Osteoblast (primary cell): ENCODE measurements at regions not wholly inside any gene's neighbourhood (a gene's known extent, or its start where the extent isn't known, plus 50 kb on each side); places are given as distances from the start of the nearest gene placed in this dataset.

Experiments
- DNase-seq: peaks from one replicate; pipeline ENCODE4 v3.0.0; 2011; ENCODE audit warnings: low spot score, mixed read lengths; ENCODE audit not compliant: insufficient read length; ENCODE audit errors: missing footprints
- H2AFZ ChIP-seq: 2 replicates; pipeline ENCODE4 v1.6.0; 2011; ENCODE audit warnings: mild to moderate bottlenecking, low read length
- H3K27ac ChIP-seq: 2 replicates; pipeline ENCODE4 v1.5.1; 2011; ENCODE audit warnings: mild to moderate bottlenecking, low read depth, low read length, moderate library complexity
- H3K27me3 ChIP-seq: 2 replicates; pipeline ENCODE4 v1.6.0; 2012; ENCODE audit warnings: mild to moderate bottlenecking, control low read depth, inconsistent platforms, low read length, moderate library complexity; ENCODE audit not compliant: insufficient read depth
- H3K36me3 ChIP-seq: 2 replicates; pipeline ENCODE4 v1.5.1; 2011; ENCODE audit warnings: mild to moderate bottlenecking, low read length, control low read depth, moderate library complexity; ENCODE audit not compliant: insufficient read depth
- H3K4me1 ChIP-seq: 2 replicates; pipeline ENCODE4 v1.5.1; 2011; ENCODE audit warnings: mild to moderate bottlenecking, low read length, control low read depth, moderate library complexity; ENCODE audit not compliant: insufficient read depth
- H3K4me2 ChIP-seq: 2 replicates; pipeline ENCODE4 v1.6.0; 2011; ENCODE audit warnings: mild to moderate bottlenecking, low read length; ENCODE audit not compliant: insufficient read depth
- H3K4me3 ChIP-seq: fragments of 200-600 bp; sonication (generic); 3 replicates; pipeline ENCODE4 v1.5.1; 2012; ENCODE audit warnings: mild to moderate bottlenecking, low read length, inconsistent platforms; ENCODE audit not compliant: insufficient read depth
- H3K79me2 ChIP-seq: 2 replicates; pipeline ENCODE4 v1.6.0; 2012; ENCODE audit warnings: mild to moderate bottlenecking, low read length, control low read depth, inconsistent platforms; ENCODE audit not compliant: insufficient read depth
- H3K9me3 ChIP-seq: 2 replicates; pipeline ENCODE4 v1.5.1; 2011; ENCODE audit warnings: low read depth, low read length, control low read depth
- H4K20me1 ChIP-seq: 2 replicates; pipeline ENCODE4 v1.6.0; 2012; ENCODE audit warnings: mild to moderate bottlenecking, low read length, control low read depth; ENCODE audit not compliant: insufficient read depth
- TF ChIP-seq, protein P1 (sequence below): IDR thresholded peaks from 2 replicates; pipeline ENCODE4 v1.5.1; 2011; ENCODE audit warnings: mild to moderate bottlenecking, low read depth, low read length, moderate library complexity; ENCODE audit errors: extremely low read depth

GRCh38 chr4:3856604-3857204, 90.5 kb downstream of the ADRA2C start:
- no peaks in the 10 kb centered on the region for H4K20me1 ChIP-seq
- H3K4me2 ChIP-seq = no peak overlapping the region
- no peaks in the 10 kb centered on the region for H3K36me3 ChIP-seq
- H3K27ac ChIP-seq = no peak overlapping the region
- TF ChIP-seq, protein P1, sequence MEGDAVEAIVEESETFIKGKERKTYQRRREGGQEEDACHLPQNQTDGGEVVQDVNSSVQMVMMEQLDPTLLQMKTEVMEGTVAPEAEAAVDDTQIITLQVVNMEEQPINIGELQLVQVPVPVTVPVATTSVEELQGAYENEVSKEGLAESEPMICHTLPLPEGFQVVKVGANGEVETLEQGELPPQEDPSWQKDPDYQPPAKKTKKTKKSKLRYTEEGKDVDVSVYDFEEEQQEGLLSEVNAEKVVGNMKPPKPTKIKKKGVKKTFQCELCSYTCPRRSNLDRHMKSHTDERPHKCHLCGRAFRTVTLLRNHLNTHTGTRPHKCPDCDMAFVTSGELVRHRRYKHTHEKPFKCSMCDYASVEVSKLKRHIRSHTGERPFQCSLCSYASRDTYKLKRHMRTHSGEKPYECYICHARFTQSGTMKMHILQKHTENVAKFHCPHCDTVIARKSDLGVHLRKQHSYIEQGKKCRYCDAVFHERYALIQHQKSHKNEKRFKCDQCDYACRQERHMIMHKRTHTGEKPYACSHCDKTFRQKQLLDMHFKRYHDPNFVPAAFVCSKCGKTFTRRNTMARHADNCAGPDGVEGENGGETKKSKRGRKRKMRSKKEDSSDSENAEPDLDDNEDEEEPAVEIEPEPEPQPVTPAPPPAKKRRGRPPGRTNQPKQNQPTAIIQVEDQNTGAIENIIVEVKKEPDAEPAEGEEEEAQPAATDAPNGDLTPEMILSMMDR = no peak
- no peaks in the 10 kb centered on the region for H3K79me2 ChIP-seq
- H3K9me3 ChIP-seq = no peaks in the 10 kb centered on the region
- no peak overlapping the region for H3K4me3 ChIP-seq
- DNase-seq = peak; percentile 68
- no peaks in the 10 kb centered on the region for H3K4me1 ChIP-seq
- H3K27me3 ChIP-seq = peaks cover 23% of the 10 kb centered on the region
- no peak overlapping the region for H2AFZ ChIP-seq

- no peaks in the 10 kb centered on the region for H3K4me1 ChIP-seq
- no peaks in the 10 kb centered on the region for H4K20me1 ChIP-seq
- no peak overlapping the region for H3K27ac ChIP-seq
- no peak overlapping the region for H3K4me3 ChIP-seq
- H3K27me3 ChIP-seq = peaks cover 22% of the 10 kb centered on the region
- H3K79me2 ChIP-seq = no peaks in the 10 kb centered on the region
- H3K4me2 ChIP-seq = no peak overlapping the region
- H3K9me3 ChIP-seq = no peaks in the 10 kb centered on the region
- peak; percentile 42 for DNase-seq
- TF ChIP-seq, protein P1 = no peak
- H2AFZ ChIP-seq = no peak overlapping the region
- no peaks in the 10 kb centered on the region for H3K36me3 ChIP-seq
Observed at GRCh38 chr4:3857269-3857926, 91.2 kb downstream of the ADRA2C start.

DNA sequence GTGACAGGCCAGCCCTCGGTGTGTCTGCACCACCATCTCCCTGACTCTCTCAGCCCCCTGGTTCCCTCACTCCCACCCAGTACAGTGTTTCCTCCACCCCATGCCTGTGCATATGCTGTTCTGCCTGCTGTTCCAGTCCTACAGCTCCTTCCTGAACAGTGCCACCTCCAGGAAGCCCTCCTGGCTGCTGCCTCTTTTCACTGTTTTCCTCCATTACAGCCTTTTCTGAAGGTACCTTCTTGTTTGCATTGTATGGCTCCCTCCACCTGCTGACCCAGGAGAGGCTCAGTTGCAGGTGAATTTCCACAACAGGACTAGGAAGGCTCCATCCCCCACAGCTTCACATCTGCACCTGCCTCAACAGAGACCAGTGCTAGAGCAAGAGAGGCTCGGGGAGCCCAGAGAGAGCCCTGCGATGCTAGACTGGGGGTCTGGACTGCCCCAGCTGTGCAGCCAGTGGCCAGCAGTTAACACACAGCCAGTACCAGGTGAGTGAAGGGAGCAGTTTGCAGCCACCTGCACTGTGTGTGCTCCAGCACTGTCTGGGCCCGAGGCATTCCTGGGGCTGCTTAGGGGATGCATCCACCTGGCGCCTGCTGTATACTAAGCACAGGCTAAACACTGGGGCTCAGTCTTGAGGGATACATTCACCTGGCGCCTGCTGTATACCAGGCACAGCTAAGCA, 92.0 kb downstream of the ADRA2C start:
- no peaks in the 10 kb centered on the region for H3K9me3 ChIP-seq
- no peak overlapping the region for H3K27ac ChIP-seq
- no peak overlapping the region for H3K4me3 ChIP-seq
- DNase-seq = peak; percentile 72
- H3K79me2 ChIP-seq = no peaks in the 10 kb centered on the region
- TF ChIP-seq, protein P1 = no peak
- no peaks in the 10 kb centered on the region for H4K20me1 ChIP-seq
- H3K27me3 ChIP-seq = peaks cover 15% of the 10 kb centered on the region
- H3K36me3 ChIP-seq = no peaks in the 10 kb centered on the region
- H2AFZ ChIP-seq = no peak overlapping the region
- H3K4me1 ChIP-seq = no peaks in the 10 kb centered on the region
- H3K4me2 ChIP-seq = no peak overlapping the region

DNA sequence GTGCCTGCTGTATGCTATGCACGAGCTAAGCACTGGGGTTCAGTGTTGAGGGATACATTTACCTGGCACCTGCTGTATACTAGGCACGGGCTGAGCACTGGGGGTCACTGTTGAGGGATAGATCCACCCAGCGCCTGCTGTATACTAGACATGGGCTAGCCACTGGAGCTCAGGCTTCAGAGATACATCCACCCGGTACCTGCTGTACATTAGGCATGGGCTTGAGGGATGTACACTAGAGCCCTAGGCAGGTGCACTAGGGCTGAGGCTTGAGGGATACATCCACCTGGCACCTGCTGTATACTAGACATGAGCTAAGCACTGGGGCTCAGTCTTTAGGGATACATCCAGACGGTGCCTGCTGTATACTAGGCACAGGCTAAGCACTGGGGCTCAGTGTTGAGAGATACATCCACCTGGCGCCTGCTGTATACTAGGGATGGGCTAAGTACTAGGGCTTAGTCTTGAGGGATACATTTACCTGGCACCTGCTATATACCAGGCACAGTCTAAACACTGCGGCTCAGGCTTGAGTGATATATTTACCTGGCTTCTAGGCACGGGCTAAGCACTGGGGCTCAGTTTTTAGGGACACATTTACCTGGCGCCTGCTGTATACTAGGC, 92.7 kb downstream of the ADRA2C start:
- no peaks in the 10 kb centered on the region for H4K20me1 ChIP-seq
- H3K36me3 ChIP-seq = no peaks in the 10 kb centered on the region
- H3K79me2 ChIP-seq = no peaks in the 10 kb centered on the region
- no peak overlapping the region for H2AFZ ChIP-seq
- no peaks in the 10 kb centered on the region for H3K9me3 ChIP-seq
- no peak overlapping the region for H3K27ac ChIP-seq
- peak; percentile 81 for DNase-seq
- no peak overlapping the region for H3K4me3 ChIP-seq
- TF ChIP-seq, protein P1 = no peak
- H3K27me3 ChIP-seq = peaks cover 10% of the 10 kb centered on the region
- H3K4me1 ChIP-seq = no peaks in the 10 kb centered on the region
- no peak overlapping the region for H3K4me2 ChIP-seq
